Cardiac muscle cell (in vitro differentiated cells and primary cell): ENCODE measurements at regions not wholly inside any gene's neighbourhood (a gene's known extent, or its start where the extent isn't known, plus 50 kb on each side); places are given as distances from the start of the nearest gene placed in this dataset.

Experiments
- DNase-seq, 2 donors: peaks; one replicate each; pipeline versions ENCODE4 v3.0.0 to v3.0.0-alpha.2; 2010 to 2017; ENCODE audit warnings: low read depth in 1 of 2, low spot score in 1 of 2
- H3K27ac ChIP-seq: fragments of 200-600 bp; sonication (generic); 2 replicates; pipeline ENCODE4 v1.5.1; 2016
- H3K27me3 ChIP-seq: fragments of 200-600 bp; sonication (generic); 2 replicates; pipeline ENCODE4 v1.6.0; 2016; ENCODE audit warnings: control low read depth
- H3K36me3 ChIP-seq: fragments of 200-600 bp; sonication (generic); 2 replicates; pipeline ENCODE4 v1.5.1; 2016; ENCODE audit warnings: control low read depth
- H3K4me1 ChIP-seq: fragments of 200-600 bp; sonication (generic); 2 replicates; pipeline ENCODE4 v1.8.1; 2017; ENCODE audit warnings: low read depth, mild to moderate bottlenecking, mixed run types
- H3K4me3 ChIP-seq: fragments of 200-600 bp; sonication (generic); 2 replicates; pipeline ENCODE4 v1.5.1; 2016; ENCODE audit warnings: mild to moderate bottlenecking
- H3K9me3 ChIP-seq: fragments of 200-600 bp; sonication (generic); 2 replicates; pipeline ENCODE4 v1.5.1; 2017; ENCODE audit warnings: low read depth, mild to moderate bottlenecking, control low read depth
- CTCF ChIP-seq: IDR thresholded peaks from 2 replicates; pipeline ENCODE4 v1.5.1; 2012; ENCODE audit warnings: low read depth, mild to moderate bottlenecking, low read length

GRCh38 chr5:108629779-108630528 is 117.7 kb upstream of the FER start:
- DNase-seq: no peak
- Histone ChIP-seq H3K4me3 (no peak overlapping the region), H3K36me3 (no peaks in the 10 kb centered on the region), H3K9me3 (no peaks in the 10 kb centered on the region), H3K27me3 (no peaks in the 10 kb centered on the region), H3K27ac (no peak overlapping the region), H3K4me1 (no peaks in the 10 kb centered on the region)
- no peak for TF ChIP-seq CTCF

- Histone ChIP-seq H3K27me3 (no peaks in the 10 kb centered on the region), H3K4me3 (no peak overlapping the region), H3K4me1 (no peaks in the 10 kb centered on the region), H3K27ac (no peak overlapping the region), H3K36me3 (no peaks in the 10 kb centered on the region), H3K9me3 (no peaks in the 10 kb centered on the region)
- no peak for DNase-seq
- no peak for TF ChIP-seq CTCF
These were observed 122.0 kb upstream of the FER start for GRCh38 chr5:108625654-108626053.

DNA sequence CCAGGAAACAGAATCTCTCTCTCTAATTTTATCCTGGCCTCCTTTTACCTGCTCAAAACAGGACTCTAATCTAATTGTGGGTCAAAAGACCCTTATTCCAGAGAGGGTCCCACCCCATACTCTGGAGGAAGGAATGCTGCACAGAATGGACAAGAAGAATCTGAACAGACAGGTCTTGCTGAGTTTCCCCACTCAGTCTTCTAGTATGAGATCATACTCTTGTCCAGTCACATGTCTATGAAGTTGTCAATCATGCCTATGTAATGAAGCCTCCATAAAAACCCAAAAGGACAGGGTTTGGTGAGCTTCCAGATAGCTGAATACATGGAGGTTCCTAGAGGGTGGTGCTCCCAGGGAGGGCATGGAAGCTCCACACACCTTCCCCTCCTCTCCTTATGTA is 123.9 kb upstream of the FER start:
- no peak overlapping the region for H3K27ac ChIP-seq
- H3K27me3 ChIP-seq: no peaks in the 10 kb centered on the region
- H3K4me1 ChIP-seq: no peaks in the 10 kb centered on the region
- H3K9me3 ChIP-seq: no peaks in the 10 kb centered on the region
- TF ChIP-seq CTCF: no peak
- H3K4me3 ChIP-seq: no peak overlapping the region
- DNase-seq: no peak
- H3K36me3 ChIP-seq: no peaks in the 10 kb centered on the region

- H3K27ac ChIP-seq: no peak overlapping the region
- H3K27me3 ChIP-seq: no peaks in the 10 kb centered on the region
- DNase-seq: no peak
- no peak overlapping the region for H3K4me3 ChIP-seq
- no peaks in the 10 kb centered on the region for H3K9me3 ChIP-seq
- H3K4me1 ChIP-seq: no peaks in the 10 kb centered on the region
- no peaks in the 10 kb centered on the region for H3K36me3 ChIP-seq
- no peak for TF ChIP-seq CTCF
These were observed 127.2 kb upstream of the FER start for GRCh38 chr5:108620516-108620915.

DNA sequence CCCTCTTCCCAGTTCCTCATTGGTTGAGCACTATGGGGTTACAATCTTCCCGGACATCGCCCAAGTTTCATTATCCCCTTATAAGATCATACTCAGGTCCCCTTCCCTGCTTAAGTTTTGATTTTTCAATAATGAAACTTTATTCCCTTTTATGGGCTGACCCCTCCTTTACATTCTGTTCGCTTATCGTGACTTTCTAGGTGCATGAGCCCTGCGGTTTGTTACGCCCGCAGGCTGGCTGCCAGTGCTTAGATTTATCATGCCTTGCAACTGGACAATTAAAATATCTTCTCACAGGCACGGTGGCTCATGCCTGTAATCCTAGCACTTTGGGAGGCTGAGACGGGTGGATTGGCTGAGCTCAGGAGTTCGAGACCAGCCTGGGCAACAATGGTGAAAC is 127.9 kb upstream of the FER start:
- no peaks in the 10 kb centered on the region for H3K36me3 ChIP-seq
- H3K27me3 ChIP-seq: no peaks in the 10 kb centered on the region
- no peak overlapping the region for H3K27ac ChIP-seq
- DNase-seq: no peak
- no peak for TF ChIP-seq CTCF
- H3K4me3 ChIP-seq: no peak overlapping the region
- no peaks in the 10 kb centered on the region for H3K9me3 ChIP-seq
- no peaks in the 10 kb centered on the region for H3K4me1 ChIP-seq
